Stomach (tissue), 8 donors: ENCODE measurements at regions not wholly inside any gene's neighbourhood (a gene's known extent, or its start where the extent isn't known, plus 50 kb on each side); places are given as distances from the start of the nearest gene placed in this dataset.

Experiments
- DNase-seq, 2 donors: peaks; one replicate each; pipeline versions ENCODE4 v3.0.0 to v3.0.0-alpha.2; 2013 to 2019
- H3K27ac ChIP-seq, 5 donors: fragments of 200-600 bp in 4 of 5; sonication (generic) in 4 of 5; one replicate each; pipeline ENCODE4 v1.5.1; 2013 to 2019; ENCODE audit warnings: mild to moderate bottlenecking in 1 of 5, moderate library complexity in 1 of 5
- H3K27me3 ChIP-seq, 3 donors: fragments of 200-600 bp; sonication (generic); one replicate each; pipeline ENCODE4 v1.5.1; 2017 to 2019; ENCODE audit warnings: mixed run types in 1 of 3
- H3K36me3 ChIP-seq, 4 donors: fragments of 200-600 bp; sonication (generic); 1 replicate in 3 of 4; 2 replicates in 1 of 4; pipeline ENCODE4 v1.5.1; 2016 to 2019
- H3K4me1 ChIP-seq, 4 donors: fragments of 200-600 bp; sonication (generic); one replicate each; pipeline ENCODE4 v1.5.1; 2016 to 2019
- H3K4me3 ChIP-seq, 4 donors: fragments of 200-600 bp; sonication (generic) in 3 of 4; one replicate each; pipeline ENCODE4 v1.5.1; 2016 to 2019; ENCODE audit warnings: mild to moderate bottlenecking in 1 of 4
- H3K9me3 ChIP-seq, 4 donors: fragments of 200-600 bp; sonication (generic); one replicate each; pipeline ENCODE4 v1.5.1; 2016 to 2019
- CTCF ChIP-seq, 7 experiments: fragments of 450-650 bp in 4 of 7; fragments of 200-600 bp in 3 of 7; sonication (generic) in 3 of 7; IDR thresholded peaks; one replicate each; pipeline ENCODE4 v1.5.1; 2016 to 2019; ENCODE audit warnings: antibody characterized with exemption in 7 of 7, control low read depth in 2 of 7, mild to moderate bottlenecking in 1 of 7
- EP300 ChIP-seq: sonication (generic); formaldehyde crosslinking; IDR thresholded peaks from one replicate; pipeline ENCODE4 v1.6.1; 2017; ENCODE audit warnings: antibody characterized with exemption
- POLR2A ChIP-seq, 4 donors: fragments of 450-650 bp; IDR thresholded peaks; one replicate each; pipeline ENCODE4 v1.6.1; 2016; ENCODE audit warnings: antibody characterized with exemption in 4 of 4, control low read depth in 2 of 4, mild to moderate bottlenecking in 1 of 4, moderate library complexity in 1 of 4
- POLR2AphosphoS5 ChIP-seq, 3 donors: sonication (generic); formaldehyde crosslinking; IDR thresholded peaks; one replicate each; pipeline ENCODE4 v1.6.1; 2016; ENCODE audit warnings: antibody characterized with exemption in 3 of 3
- WGBS, 5 donors: extraction: QIAGEN DNeasy Blood & Tissue Kit in 3 of 5; methylation state at CpG; one replicate each; pipeline versions ENCODE4 v1.1.5 to v1.1.7; 2013 to 2018; 5-methylcytosine and 5-hydroxymethylcytosine counted together
- intact Hi-C: fragments of 100-400 bp; cut with DNase I; formaldehyde crosslinking; loops from one replicate; pipeline ENCODE4 v1.15.1; 2023; ENCODE audit warnings: low total_unique reads
- donor health status: healthy with polysubstance abuse.
- donor health status: Bipolar disorder and iron deficiency.
- donor health status: healthy.

- DNase-seq = no peak
- intact Hi-C loops = no loop called here
These were observed 1166.6 kb upstream of the ADGRL2 start for GRCh38 chr1:80633947-80634706.

GRCh38 chr1:80632284-80632683, 1168.5 kb upstream of the ADGRL2 start:
- Histone ChIP-seq H3K9me3 (no peaks in the 10 kb centered on the region), H3K4me1 (no peaks in the 10 kb centered on the region), H3K27ac (no peak overlapping the region), H3K4me3 (no peak overlapping the region), H3K36me3 (no peaks in the 10 kb centered on the region), H3K27me3 (no peaks in the 10 kb centered on the region)
- intact Hi-C loops = no loop called here
- 87 to 94% (median 89%) methylated on average over 7 to 10 of the region's 10 CpGs for WGBS, 5 donors
- DNase-seq = no peak
- no peak for TF ChIP-seq POLR2A (IDR thresholded peaks at IDR 0.05)
- no peak for TF ChIP-seq POLR2AphosphoS5 (IDR thresholded peaks at IDR 0.05)
- no peak for TF ChIP-seq EP300
- no peak for TF ChIP-seq CTCF (IDR thresholded peaks at IDR 0.05)

More at GRCh38 chr1:80633947-80634706, 1166.6 kb upstream of the ADGRL2 start:
- Histone ChIP-seq H3K36me3 (no peaks in the 10 kb centered on the region), H3K4me1 (no peaks in the 10 kb centered on the region), H3K9me3 (no peaks in the 10 kb centered on the region), H3K27me3 (no peaks in the 10 kb centered on the region), H3K4me3 (no peak overlapping the region), H3K27ac (no peak overlapping the region)
- TF ChIP-seq EP300 (no peak), POLR2A (IDR thresholded peaks at IDR 0.05) (no peak)
- 72 to 80% (median 77%) methylated on average over 10 of the region's 10 CpGs for WGBS, 5 donors

GRCh38 chr1:80629304-80629837, 1171.4 kb upstream of the ADGRL2 start:
- intact Hi-C loops = no loop called here
- no peak overlapping the region for H3K4me3 ChIP-seq
- H3K27ac ChIP-seq = no peak overlapping the region
- no peaks in the 10 kb centered on the region for H3K4me1 ChIP-seq
- DNase-seq = no peak
- WGBS, 5 donors = 85 to 93% (median 90%) methylated on average over 3 of the region's 3 CpGs
- H3K9me3 ChIP-seq = no peaks in the 10 kb centered on the region
- H3K36me3 ChIP-seq = no peaks in the 10 kb centered on the region
- TF ChIP-seq CTCF (IDR thresholded peaks at IDR 0.05) (no peak), POLR2AphosphoS5 (IDR thresholded peaks at IDR 0.05) (no peak), EP300 (no peak), POLR2A (IDR thresholded peaks at IDR 0.05) (no peak)
- no peaks in the 10 kb centered on the region for H3K27me3 ChIP-seq

GRCh38 chr1:80624682-80625081, 1176.1 kb upstream of the ADGRL2 start:
- intact Hi-C loops = no loop called here
- no peak overlapping the region for H3K27ac ChIP-seq
- 63 to 88% (median 68%) methylated on average over 4 of the region's 4 CpGs for whole genome bisulfite sequencing, 5 donors
- no peaks in the 10 kb centered on the region for H3K9me3 ChIP-seq
- no peak for TF ChIP-seq CTCF (IDR thresholded peaks at IDR 0.05)
- no peaks in the 10 kb centered on the region for H3K4me1 ChIP-seq
- no peaks in the 10 kb centered on the region for H3K36me3 ChIP-seq
- no peaks in the 10 kb centered on the region for H3K27me3 ChIP-seq
- H3K4me3 ChIP-seq = no peak overlapping the region
- DNase-seq = no peak

GRCh38 chr1:80607064-80607463, 1193.7 kb upstream of the ADGRL2 start:
- no peak for TF ChIP-seq POLR2AphosphoS5 (IDR thresholded peaks at IDR 0.05)
- no peak for TF ChIP-seq EP300
- TF ChIP-seq CTCF (IDR thresholded peaks at IDR 0.05) = no peak
- no peak for TF ChIP-seq POLR2A (IDR thresholded peaks at IDR 0.05)
- peaks cover 0 to 9% (median 0%) of the 10 kb centered on the region in 4 donors for H3K9me3 ChIP-seq
- H3K27me3 ChIP-seq = no peaks in the 10 kb centered on the region
- no peak for DNase-seq
- intact Hi-C loops = no loop called here
- H3K4me3 ChIP-seq = no peak overlapping the region
- H3K36me3 ChIP-seq = no peaks in the 10 kb centered on the region
- no peak overlapping the region for H3K27ac ChIP-seq
- no peaks in the 10 kb centered on the region for H3K4me1 ChIP-seq
